NCI-H187 (cell line): ENCODE measurements at regions not wholly inside any gene's neighbourhood (a gene's known extent, or its start where the extent isn't known, plus 50 kb on each side); places are given as distances from the start of the nearest gene placed in this dataset.

Source experiments
- DNase-seq, 2 experiments: peaks; one replicate each; lab custom pipeline; 2025; lab: John Stamatoyannopoulos, UW

GRCh38 chr4:189279188-189279587 lies 661.5 kb upstream of the FRG1 start:
- no peak for DNase-seq

GRCh38 chr4:189285377-189285776 lies 655.3 kb upstream of the FRG1 start:
- no peak for DNase-seq

DNA sequence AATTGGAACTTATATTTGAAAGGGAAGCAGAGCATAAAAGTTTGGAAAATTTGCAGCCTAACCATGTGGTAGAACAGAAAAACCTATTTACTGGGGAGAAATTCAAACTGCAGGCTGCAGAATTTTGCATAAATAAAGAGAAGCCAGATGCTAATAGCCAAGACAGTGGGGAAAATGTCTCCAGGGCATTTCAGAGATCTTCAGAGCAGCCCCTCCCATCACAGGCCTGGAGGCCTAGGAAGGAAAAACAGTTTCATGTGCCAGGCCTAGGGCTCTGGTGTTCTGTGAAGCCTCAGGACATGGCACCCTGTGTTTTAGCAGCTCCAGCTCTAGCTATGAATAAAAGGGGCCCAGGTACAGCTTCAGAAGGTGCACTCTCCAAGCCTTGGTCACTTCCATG lies 648.7 kb upstream of the FRG1 start:
- DNase-seq: no peak

DNA sequence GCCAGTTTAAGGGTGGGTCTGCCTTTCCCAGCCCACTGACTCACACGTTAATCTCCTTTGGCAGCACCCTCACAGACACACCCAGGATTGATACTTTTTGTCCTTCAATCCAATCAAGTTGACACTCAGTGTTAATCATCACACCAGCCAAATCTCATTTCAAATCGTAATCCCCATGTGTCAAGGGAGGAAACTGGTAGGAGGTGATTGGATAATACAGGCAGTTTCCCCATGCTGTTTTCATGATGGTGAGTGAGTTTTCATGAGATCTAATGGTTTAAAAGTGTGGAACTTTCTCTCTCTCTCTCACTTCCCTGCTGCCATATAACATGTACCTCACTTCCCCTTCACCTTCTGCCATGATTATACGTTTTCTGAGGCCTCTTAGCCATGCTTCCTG lies 647.2 kb upstream of the FRG1 start:
- no peak for DNase-seq

DNA sequence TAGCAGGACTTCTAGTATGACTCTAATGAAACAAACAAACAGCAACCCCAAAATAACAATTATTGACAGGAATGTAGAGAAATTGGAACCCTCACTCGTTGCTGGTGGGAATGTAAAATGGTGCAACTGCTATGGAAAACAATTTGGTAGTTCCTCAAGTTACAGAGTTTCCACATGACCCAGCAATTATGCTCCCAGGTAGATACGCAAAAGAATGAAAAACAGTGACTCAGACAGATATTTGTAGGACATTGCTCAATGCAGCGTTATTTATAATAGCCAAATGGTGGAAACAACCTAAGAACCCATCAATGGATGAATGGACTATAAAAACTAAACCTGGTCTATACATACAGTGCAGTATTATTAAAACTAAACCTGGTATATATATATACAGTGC lies 646.1 kb upstream of the FRG1 start:
- no peak for DNase-seq

DNA sequence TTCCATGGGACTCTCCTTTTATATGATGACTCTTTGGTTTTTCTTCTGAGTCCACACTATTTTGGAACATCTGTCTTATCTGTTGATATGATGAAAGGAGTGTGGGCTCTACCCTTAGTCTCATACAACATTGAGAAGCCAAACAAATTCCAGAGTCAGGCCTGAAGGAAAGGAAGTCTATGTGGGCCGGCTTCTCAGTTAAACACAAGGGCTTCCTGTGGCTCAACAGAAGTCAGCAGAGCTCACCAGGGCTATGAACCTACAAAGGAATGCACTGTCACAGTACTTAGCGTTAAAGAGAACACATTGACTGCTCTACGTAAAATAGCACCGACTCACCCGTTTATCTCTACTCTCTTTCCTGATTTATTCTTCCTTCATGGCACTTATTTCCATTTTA lies 641.0 kb upstream of the FRG1 start:
- DNase-seq: no peak

DNA sequence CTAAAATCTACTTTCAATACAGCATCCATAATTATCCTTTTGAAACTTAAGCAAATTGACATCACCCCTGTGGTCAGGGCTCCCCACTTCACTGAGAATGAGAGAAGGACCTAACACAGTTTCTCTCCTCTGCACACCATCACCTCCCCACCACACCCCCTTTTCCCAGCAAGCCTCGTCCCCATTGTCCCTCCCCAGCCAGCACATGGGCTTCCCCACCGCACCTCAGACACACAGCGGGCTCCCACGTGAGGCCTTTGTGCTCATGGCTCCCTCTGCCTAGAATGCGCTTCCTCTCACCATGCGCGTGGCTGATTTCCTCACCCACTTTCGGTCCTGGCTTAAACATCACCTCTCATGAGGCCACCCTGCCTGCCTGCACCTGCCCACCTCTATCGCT lies 639.0 kb upstream of the FRG1 start:
- no peak for DNase-seq

DNA sequence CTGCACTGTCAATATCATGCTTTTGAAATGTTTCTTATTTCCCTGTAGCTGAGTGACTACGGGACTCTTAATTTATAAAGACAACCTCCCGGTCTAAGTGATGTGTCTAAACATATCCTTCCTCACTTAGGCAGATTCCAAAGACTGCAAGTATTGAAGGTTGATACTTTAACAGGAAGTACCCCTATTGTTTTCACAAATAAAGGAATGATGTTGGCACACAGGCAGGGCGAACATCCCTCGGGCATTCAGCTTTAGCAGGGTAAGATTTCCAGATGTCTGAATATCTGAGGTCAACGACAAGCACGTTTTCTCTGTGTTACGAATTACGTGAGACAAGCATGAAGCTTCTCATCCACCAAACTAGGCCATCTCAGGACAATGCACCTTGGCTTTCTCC lies 638.0 kb upstream of the FRG1 start:
- no peak for DNase-seq

- DNase-seq: no peak
Observed at GRCh38 chr4:189304167-189304566, 636.5 kb upstream of the FRG1 start.

GRCh38 chr4:189304809-189305208 lies 635.9 kb upstream of the FRG1 start:
- DNase-seq: no peak

GRCh38 chr4:189305500-189305899 lies 635.2 kb upstream of the FRG1 start:
- no peak for DNase-seq

DNA sequence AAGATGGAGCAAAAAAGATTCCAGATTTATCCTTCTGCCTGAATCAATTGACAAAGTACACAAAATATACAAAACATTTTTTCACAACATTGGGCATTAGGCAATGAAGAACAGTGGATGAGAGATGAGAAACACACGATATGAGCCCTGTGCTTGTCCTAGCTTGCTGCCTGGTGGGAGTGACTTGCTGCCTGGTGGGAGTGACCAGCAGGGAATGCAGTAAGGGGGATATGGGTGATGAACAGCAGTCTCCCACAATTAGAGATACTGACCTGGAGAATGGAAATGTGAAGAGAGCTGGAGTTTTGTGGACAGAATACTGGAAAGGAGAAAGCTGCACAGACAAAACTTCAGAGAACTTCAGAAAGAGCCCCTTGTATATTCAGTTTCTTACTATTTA lies 629.4 kb upstream of the FRG1 start:
- no peak for DNase-seq

DNA sequence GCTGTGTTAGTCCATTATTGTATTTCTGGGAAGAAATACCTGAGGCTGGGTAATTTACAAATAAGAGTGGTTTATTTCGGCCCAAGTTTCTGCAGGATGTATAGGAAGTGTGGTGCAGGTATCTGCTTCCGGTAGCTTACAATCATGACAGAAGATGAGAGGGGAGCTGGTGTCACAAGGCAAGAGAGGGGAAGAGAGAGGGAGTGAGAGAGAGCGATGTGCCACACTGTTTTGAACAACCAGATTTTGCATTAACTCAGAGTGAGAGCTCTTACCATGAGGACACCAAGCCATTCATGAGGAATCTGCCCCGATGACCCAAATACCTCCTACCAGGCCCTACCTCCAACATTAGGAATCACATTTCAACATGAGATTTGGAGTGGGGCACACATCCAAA lies 627.6 kb upstream of the FRG1 start:
- no peak for DNase-seq

- DNase-seq: no peak
Observed at GRCh38 chr4:189313861-189314513, 626.7 kb upstream of the FRG1 start.

- no peak for DNase-seq
Observed at GRCh38 chr4:189322426-189322825, 618.2 kb upstream of the FRG1 start.

DNA sequence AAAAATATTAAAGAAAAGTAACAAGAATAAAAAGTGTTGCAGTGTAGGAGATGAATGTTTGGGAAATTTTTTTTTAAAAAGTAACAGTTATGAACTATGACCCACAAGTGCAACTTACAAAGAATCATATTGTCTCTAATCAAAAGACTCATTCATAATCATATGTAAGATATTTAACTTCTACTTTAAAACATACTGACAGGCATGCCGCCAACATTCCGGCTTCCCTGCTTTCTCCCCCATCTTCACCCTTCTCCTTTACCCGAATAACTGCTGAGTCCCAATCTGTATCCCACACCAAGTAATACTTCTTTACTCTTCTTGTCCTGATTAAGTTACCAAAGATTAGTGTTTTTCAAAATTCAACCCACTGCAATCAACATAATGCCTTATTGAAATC lies 598.8 kb upstream of the FRG1 start:
- no peak for DNase-seq

DNA sequence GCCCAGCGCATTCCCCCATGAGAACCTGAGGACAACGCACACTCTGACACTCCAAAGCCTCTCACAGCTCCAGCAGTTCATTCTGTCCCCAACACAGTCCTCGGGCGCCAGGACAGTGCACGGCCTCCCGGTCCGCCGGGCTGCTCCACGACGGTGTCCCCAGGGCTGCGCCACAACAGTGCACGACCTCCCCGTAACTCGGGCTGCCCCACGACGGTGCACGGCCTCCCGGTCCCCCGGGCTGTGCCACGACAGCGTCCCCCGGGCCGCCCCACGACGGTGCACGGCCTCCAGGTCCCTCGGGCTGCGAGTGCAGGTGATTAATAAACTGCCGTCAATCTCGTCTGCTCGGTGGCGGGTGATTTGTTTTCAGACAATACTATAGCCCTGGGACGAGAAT lies 585.1 kb upstream of the FRG1 start:
- DNase-seq: no peak

- no peak for DNase-seq
Observed at GRCh38 chr4:189362364-189362763, 578.3 kb upstream of the FRG1 start.

DNA sequence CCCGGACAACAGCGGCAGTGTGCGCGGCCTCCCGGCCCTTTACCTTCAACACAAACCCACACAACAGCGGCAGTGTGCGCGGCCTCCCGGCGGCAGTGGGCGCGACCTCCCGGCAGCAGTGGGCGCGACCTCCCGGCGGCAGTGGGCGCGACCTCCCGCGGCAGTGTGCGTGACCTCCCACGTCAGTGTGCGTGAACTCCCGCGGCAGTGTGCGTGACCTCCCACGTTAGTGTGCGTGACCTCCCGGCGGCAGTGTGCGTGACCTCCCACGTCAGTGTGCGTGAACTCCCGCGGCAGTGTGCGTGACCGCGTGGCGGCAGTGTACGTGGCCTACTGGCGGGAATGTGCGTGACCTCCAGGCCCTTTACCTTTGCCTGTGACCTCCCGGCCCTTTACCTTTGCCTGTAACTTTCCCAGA lies 576.6 kb upstream of the FRG1 start:
- no peak for DNase-seq

DNA sequence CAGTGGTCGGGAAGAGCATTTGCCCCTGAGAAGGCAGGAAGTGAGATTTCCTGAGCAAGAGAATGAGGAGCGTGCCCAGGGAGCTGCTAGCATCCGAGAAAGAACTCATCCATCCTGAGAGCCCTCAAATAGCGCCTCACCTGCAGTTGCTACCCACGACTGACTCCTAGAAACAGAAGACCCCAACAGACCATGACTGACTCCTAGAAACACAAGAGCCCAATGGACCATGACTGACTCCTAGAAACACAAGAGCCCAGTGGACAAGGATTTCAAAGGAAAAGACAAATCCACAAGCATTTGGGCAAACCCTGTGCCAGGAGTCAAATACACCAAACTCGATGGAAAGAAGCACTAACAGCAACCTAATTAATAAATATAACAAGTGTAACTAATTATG lies 575.2 kb upstream of the FRG1 start:
- no peak for DNase-seq

DNA sequence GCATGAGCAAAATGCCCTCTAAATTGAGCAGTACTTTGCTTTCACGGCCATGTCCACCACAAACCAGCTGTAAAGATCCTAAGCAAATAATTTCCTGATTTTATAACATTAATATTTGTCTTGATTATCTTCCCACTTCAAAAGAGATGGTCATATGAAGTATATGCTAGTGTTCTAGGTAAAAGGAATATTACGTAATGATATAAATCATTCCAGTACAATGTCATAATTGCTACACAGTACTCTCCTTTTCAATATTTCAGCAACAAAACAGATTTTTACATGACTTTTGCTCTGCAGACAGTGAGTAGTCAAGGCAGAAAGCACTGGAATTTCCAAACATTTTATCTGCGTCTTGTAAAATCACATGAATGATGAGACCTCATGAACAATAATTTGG lies 572.8 kb upstream of the FRG1 start:
- no peak for DNase-seq

DNA sequence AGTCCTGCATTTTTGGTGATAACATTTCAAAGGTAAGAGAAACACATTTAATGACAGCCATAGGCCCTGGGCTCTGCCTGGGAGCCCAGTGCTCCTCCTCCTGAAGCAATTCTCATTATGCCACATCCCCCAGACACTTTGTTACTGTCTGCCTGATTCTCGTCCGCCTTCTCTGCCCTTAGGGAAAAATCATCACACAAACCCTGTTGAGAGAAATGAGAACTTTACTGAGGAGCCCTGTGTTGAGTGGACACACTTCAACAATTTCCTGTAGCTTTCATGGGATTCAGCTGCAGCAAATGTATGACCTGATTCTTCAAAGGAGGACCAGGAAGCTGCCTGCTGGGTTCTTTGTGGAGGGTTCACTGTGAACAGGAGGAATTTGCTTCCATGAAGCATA lies 566.5 kb upstream of the FRG1 start:
- DNase-seq: no peak

DNA sequence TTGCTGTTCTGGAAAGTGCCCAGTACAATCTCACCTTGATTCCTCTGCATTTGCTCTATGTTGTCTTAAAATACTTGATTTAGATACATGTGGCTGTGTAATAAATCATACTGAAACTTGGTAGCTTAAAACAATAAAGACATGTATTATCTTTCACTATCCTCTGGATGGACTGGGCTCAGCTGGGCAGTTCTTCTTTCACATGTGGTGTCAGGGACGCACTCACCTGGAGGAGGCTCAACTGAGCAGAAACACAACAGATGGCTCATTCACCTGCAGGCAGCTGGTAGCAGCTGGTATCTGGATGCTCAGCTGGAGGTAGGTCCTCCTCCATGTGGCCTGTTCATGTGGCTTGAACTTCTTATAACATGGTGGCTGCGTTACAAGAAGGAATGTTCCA lies 563.8 kb upstream of the FRG1 start:
- no peak for DNase-seq

DNA sequence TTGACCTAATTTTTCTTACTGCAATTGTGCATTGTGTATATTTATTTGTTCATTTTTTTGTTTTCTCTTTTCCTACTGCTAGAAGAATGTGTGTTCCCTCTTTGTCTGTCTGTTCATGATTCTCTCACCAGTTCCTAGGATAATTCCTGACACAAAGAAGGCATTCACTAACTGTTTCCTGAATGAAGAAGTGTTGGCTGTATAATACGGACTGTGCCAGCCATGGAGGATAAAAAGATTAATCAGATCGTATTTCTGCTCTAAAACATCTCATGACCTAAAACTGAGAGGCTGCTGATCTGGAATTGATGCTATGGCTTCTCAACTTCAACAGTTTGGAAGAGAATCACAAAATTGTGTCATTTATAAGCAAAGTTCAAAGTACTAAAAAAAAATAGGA lies 563.1 kb upstream of the FRG1 start:
- no peak for DNase-seq

- DNase-seq: no peak
Observed at GRCh38 chr4:189385098-189385497, 555.6 kb upstream of the FRG1 start.
